Heart right ventricle (tissue), 16 donors: ENCODE measurements at regions not wholly inside any gene's neighbourhood (a gene's known extent, or its start where the extent isn't known, plus 50 kb on each side); places are given as distances from the start of the nearest gene placed in this dataset.

Experiments used
- ATAC-seq, 8 donors: fragments of 200-7000 bp; cut with Tn5 transposase; one replicate each; pipeline ENCODE4 v1.9.1; 2020; ENCODE audit warnings: mild to moderate bottlenecking in 8 of 8, moderate library complexity in 8 of 8, moderate number of reproducible peaks in 1 of 8
- DNase-seq, 2 donors: peaks; one replicate each; pipeline ENCODE4 v3.0.0-alpha.2; 2020
- H3K27ac ChIP-seq, 10 donors: fragments of 200-600 bp; sonication (generic) in 2 of 10; one replicate each; pipeline versions ENCODE4 v1.5.0 to v1.8.0; 2020 to 2022; ENCODE audit warnings: mild to moderate bottlenecking in 3 of 10
- H3K27me3 ChIP-seq, 7 donors: fragments of 200-600 bp; one replicate each; pipeline ENCODE4 v1.8.0; 2021 to 2022; ENCODE audit warnings: mild to moderate bottlenecking in 2 of 7
- H3K36me3 ChIP-seq, 9 donors: fragments of 200-600 bp; sonication (generic) in 1 of 9; one replicate each; pipeline versions ENCODE4 v1.5.0 to v1.8.0; 2020 to 2022; ENCODE audit warnings: mild to moderate bottlenecking in 2 of 9
- H3K4me1 ChIP-seq, 9 donors: fragments of 200-600 bp; sonication (generic) in 1 of 9; one replicate each; pipeline versions ENCODE4 v1.5.0 to v1.8.0; 2020 to 2022; ENCODE audit warnings: mild to moderate bottlenecking in 4 of 9
- H3K4me3 ChIP-seq, 10 donors: fragments of 200-600 bp; sonication (generic) in 2 of 10; one replicate each; pipeline versions ENCODE4 v1.5.0 to v1.8.0; 2020 to 2022; ENCODE audit warnings: mild to moderate bottlenecking in 7 of 10, moderate library complexity in 2 of 10
- H3K9me3 ChIP-seq, 11 donors: fragments of 200-600 bp in 10 of 11; sonication (generic) in 2 of 11; one replicate each; pipeline versions ENCODE4 v1.5.0 to v1.8.0; 2013 to 2022; ENCODE audit warnings: mild to moderate bottlenecking in 2 of 11, control low read depth in 1 of 11, moderate library complexity in 1 of 11
- CTCF ChIP-seq, 9 donors: fragments of 200-600 bp; sonication (generic) in 2 of 9; IDR thresholded peaks; one replicate each; pipeline versions ENCODE4 v1.5.0 to v1.8.0; 2021 to 2022; ENCODE audit warnings: antibody characterized with exemption in 9 of 9, mild to moderate bottlenecking in 5 of 9, moderate library complexity in 1 of 9
- WGBS, 2 donors: extraction: QIAGEN DNeasy Blood & Tissue Kit; methylation state at CpG; one replicate each; pipeline ENCODE4 v1.1.7; 2013; ENCODE audit warnings: inconsistent platforms in 1 of 2; 5-methylcytosine and 5-hydroxymethylcytosine counted together
- intact Hi-C, 10 donors: fragments of 100-400 bp; cut with DNase I; formaldehyde crosslinking; loops; one replicate each; pipeline versions ENCODE4 v1.11.1 to v1.14.2; 2022
- donor health status: Arrhythmogenic right ventricular cardiomyopathy.
- donor health status: ischemic (EF 13 %, LVEDD 7.1; RV severe dilation, severe dysfunction).
- donor health status: healthy with polysubstance abuse.
- donor health status: DM: no; HTN: yes; CAD: no.
- donor health status: DM: no; HTN: no; CAD: no.
- donor health status: ischemic (EF 25% LVEDD 6.9; RV normal size, moderate dysfunction).
- donor health status: ischemic (EF 25% LVEDD 5.7; RV mildly dilated, moderate dysfunction).
- donor health status: healthy.
- donor health status: DM: yes; HTN: yes; CAD: no.
- donor health status: Ischemic cardiomyopathy.
- donor health status: ischemic (EF 35%, LVEDD 5.7; RV mildly dilated, moderate dysfunction).
- donor health status: nonischemic (EF 11% LVEDD 7.7; RV severe dilation, severe dysfunction).
- donor health status: DM: yes; HTN: yes; CAD: no.
- donor health status: PGD.
- donor health status: ischemic (EF 29% LVEDD 5.4; RV normal size, mild dysfunction).
- donor health status: nonischemic (EF 23%, LVEDD 6.1; RV moderate dilation, normal function).

GRCh38 chr5:173557123-173557903 lies 59.1 kb downstream of the BOD1 start:
- Histone ChIP-seq H3K27ac (no peak overlapping the region), H3K27me3 (peaks cover 0 to 4% (median 0%) of the 10 kb centered on the region in 7 donors), H3K36me3 (no peaks in the 10 kb centered on the region), H3K4me1 (peaks cover 0 to 16% (median 0%) of the 10 kb centered on the region in 9 donors), H3K9me3 (peaks cover 0 to 23% (median 0%) of the 10 kb centered on the region in 11 donors), H3K4me3 (no peak overlapping the region)
- intact Hi-C loops = no loop called here
- ATAC-seq (no peak), DNase-seq (no peak)
- 66 to 68% methylated on average over 12 of the region's 12 CpGs for WGBS, 2 donors
- no peak for TF ChIP-seq CTCF (IDR thresholded peaks at IDR 0.05)

- TF ChIP-seq CTCF (IDR thresholded peaks at IDR 0.05) = no peak
- peaks cover 0 to 16% (median 0%) of the 10 kb centered on the region in 9 donors for H3K4me1 ChIP-seq
- no peaks in the 10 kb centered on the region for H3K36me3 ChIP-seq
- peaks cover 0 to 4% (median 0%) of the 10 kb centered on the region in 7 donors for H3K27me3 ChIP-seq
- ATAC-seq (no peak), DNase-seq (no peak)
- 81 to 82% methylated on average over 8 of the region's 8 CpGs for WGBS, 2 donors
- peak overlapping the region in 1 of 10 donors; percentile 31 for H3K27ac ChIP-seq
- intact Hi-C loops = no loop called here
- H3K4me3 ChIP-seq = no peak overlapping the region
- H3K9me3 ChIP-seq = peaks cover 0 to 20% (median 0%) of the 10 kb centered on the region in 11 donors
Measured at GRCh38 chr5:173556142-173557028, 60.1 kb downstream of the BOD1 start.

- H3K27ac ChIP-seq = peak overlapping the region in 2 of 10 donors; percentile 31 to 35
- H3K9me3 ChIP-seq = peaks cover 0 to 8% (median 0%) of the 10 kb centered on the region in 11 donors
- DNase-seq (no peak), ATAC-seq (peak in 1 of 8 donors; percentile 18)
- H3K4me3 ChIP-seq = no peak overlapping the region
- 85% methylated on average over 30 of the region's 30 CpGs for WGBS, 2 donors
- peaks cover 0 to 4% (median 0%) of the 10 kb centered on the region in 7 donors for H3K27me3 ChIP-seq
- peaks cover 0 to 16% (median 0%) of the 10 kb centered on the region in 9 donors for H3K4me1 ChIP-seq
- intact Hi-C loops = no loop called here
- TF ChIP-seq CTCF (IDR thresholded peaks at IDR 0.05) = no peak
- no peaks in the 10 kb centered on the region for H3K36me3 ChIP-seq
Measured at GRCh38 chr5:173554989-173555705, 61.3 kb downstream of the BOD1 start.
